Stomach (tissue), 4 donors: ENCODE measurements at regions not wholly inside any gene's neighbourhood (a gene's known extent, or its start where the extent isn't known, plus 50 kb on each side); places are given as distances from the start of the nearest gene placed in this dataset.

ENCODE experiments used
- POLR2AphosphoS5 ChIP-seq, 3 donors: sonication (generic); formaldehyde crosslinking; IDR thresholded peaks; one replicate each; pipeline ENCODE4 v1.6.1; 2016; ENCODE audit warnings: antibody characterized with exemption in 3 of 3
- TF ChIP-seq, protein P1 (sequence below), 7 experiments: fragments of 450-650 bp in 4 of 7; fragments of 200-600 bp in 3 of 7; sonication (generic) in 3 of 7; IDR thresholded peaks; one replicate each; pipeline ENCODE4 v1.5.1; 2016 to 2019; ENCODE audit warnings: antibody characterized with exemption in 7 of 7, control low read depth in 2 of 7, mild to moderate bottlenecking in 1 of 7

DNA sequence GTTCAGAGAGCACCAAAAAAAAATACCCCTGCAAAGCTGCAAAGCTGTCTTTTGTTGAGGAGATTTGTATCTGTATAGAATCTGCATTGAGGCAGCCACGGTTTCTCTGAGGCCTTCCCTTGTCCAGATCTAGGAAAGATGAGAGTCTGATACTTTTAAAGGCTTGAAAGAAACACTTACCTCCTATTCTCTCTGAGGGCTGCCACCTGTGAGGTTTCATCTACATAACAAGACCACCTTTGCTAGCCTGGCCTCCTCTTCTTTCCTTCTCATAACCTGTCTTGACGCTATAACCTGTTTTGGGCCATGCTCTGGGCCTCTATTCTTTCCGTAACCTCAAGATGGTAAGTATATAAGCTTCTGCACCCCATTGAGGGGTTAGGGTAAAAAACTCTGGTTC, 779.6 kb upstream of the HTR2C start:
- TF ChIP-seq, protein P1, sequence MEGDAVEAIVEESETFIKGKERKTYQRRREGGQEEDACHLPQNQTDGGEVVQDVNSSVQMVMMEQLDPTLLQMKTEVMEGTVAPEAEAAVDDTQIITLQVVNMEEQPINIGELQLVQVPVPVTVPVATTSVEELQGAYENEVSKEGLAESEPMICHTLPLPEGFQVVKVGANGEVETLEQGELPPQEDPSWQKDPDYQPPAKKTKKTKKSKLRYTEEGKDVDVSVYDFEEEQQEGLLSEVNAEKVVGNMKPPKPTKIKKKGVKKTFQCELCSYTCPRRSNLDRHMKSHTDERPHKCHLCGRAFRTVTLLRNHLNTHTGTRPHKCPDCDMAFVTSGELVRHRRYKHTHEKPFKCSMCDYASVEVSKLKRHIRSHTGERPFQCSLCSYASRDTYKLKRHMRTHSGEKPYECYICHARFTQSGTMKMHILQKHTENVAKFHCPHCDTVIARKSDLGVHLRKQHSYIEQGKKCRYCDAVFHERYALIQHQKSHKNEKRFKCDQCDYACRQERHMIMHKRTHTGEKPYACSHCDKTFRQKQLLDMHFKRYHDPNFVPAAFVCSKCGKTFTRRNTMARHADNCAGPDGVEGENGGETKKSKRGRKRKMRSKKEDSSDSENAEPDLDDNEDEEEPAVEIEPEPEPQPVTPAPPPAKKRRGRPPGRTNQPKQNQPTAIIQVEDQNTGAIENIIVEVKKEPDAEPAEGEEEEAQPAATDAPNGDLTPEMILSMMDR (IDR thresholded peaks at IDR 0.05) = no peak
- no peak for TF ChIP-seq POLR2AphosphoS5 (IDR thresholded peaks at IDR 0.05)
